PC-3 (cell line): ENCODE measurements at regions not wholly inside any gene's neighbourhood (a gene's known extent, or its start where the extent isn't known, plus 50 kb on each side); places are given as distances from the start of the nearest gene placed in this dataset.

Experiments
- ATAC-seq: fragments of 200-7000 bp; cut with Tn5 transposase; 2 replicates; pipeline ENCODE4 v1.9.1; 2020; ENCODE audit warnings: mild to moderate bottlenecking, moderate library complexity
- BruUV-seq: library from RNA; stranded (reverse); fragments of 400-500 nt; replicated peaks from 2 replicates; lab custom pipeline; 2021; lab: Mats Ljungman, UMichigan
- CTCF ChIA-PET: fragments of 300-600 bp; sonication (Branson Sonifier 250); formaldehyde crosslinking; loops from one replicate; lab custom pipeline; 2022; ENCODE audit warnings: antibody characterized with exemption; lab: Charles Lee
- POLR2A ChIA-PET: fragments of 300-600 bp; sonication (Branson Sonifier 250); formaldehyde crosslinking; loops from one replicate; lab custom pipeline; 2022; ENCODE audit warnings: antibody characterized with exemption; ENCODE audit not compliant: unreplicated experiment; lab: Charles Lee
- DNase-seq: peaks from one replicate; pipeline ENCODE4 v3.0.0-alpha.2; 2015
- H2AFZ ChIP-seq: fragments of 300-600 bp; sonication (generic); 2 replicates; pipeline ENCODE4 v1.6.0; 2016; ENCODE audit warnings: antibody characterized with exemption, low read length
- H3F3A ChIP-seq: fragments of 300-600 bp; sonication (generic); one replicate; pipeline ENCODE4 v1.6.0; 2017; ENCODE audit warnings: antibody characterized with exemption, low read length, control low read depth, mild to moderate bottlenecking; ENCODE audit not compliant: unreplicated experiment
- H3K27ac ChIP-seq: fragments of 300-600 bp; sonication (generic); 2 replicates; pipeline ENCODE4 v1.5.1; 2016; ENCODE audit warnings: mild to moderate bottlenecking, low read length
- H3K27me3 ChIP-seq: fragments of 300-600 bp; sonication (generic); 2 replicates; pipeline ENCODE4 v1.6.1; 2016; ENCODE audit warnings: low read length, mixed read lengths
- H3K36me3 ChIP-seq: fragments of 300-600 bp; sonication (generic); 2 replicates; pipeline ENCODE4 v1.6.1; 2016; ENCODE audit warnings: low read depth, mixed run types, low read length, mixed read lengths
- H3K4me1 ChIP-seq: fragments of 300-600 bp; sonication (generic); 2 replicates; pipeline ENCODE4 v1.5.1; 2016; ENCODE audit warnings: low read length; ENCODE audit not compliant: insufficient read depth
- H3K4me2 ChIP-seq: fragments of 300-600 bp; sonication (generic); 2 replicates; pipeline ENCODE4 v1.6.0; 2016; ENCODE audit warnings: low read length
- H3K4me3 ChIP-seq: fragments of 300-600 bp; sonication (generic); 2 replicates; pipeline ENCODE4 v1.5.1; 2016; ENCODE audit warnings: mild to moderate bottlenecking, low read length, mixed read lengths
- H3K79me2 ChIP-seq: fragments of 300-600 bp; sonication (generic); 2 replicates; pipeline ENCODE4 v1.6.1; 2017; ENCODE audit warnings: low read length, mixed read lengths
- H3K9ac ChIP-seq: fragments of 300-600 bp; sonication (generic); 2 replicates; pipeline ENCODE4 v1.6.0; 2016; ENCODE audit warnings: mild to moderate bottlenecking, low read length
- H3K9me2 ChIP-seq: fragments of 300-600 bp; sonication (generic); replicated peaks from 2 replicates; pipeline ENCODE4 v1.6.1; 2016; ENCODE audit warnings: mixed run types, low read length, mixed read lengths
- H3K9me3 ChIP-seq: fragments of 300-600 bp; sonication (generic); 2 replicates; pipeline ENCODE4 v1.6.1; 2016; ENCODE audit warnings: low read length, mixed read lengths
- H4K20me1 ChIP-seq: fragments of 300-600 bp; sonication (generic); 2 replicates; pipeline ENCODE4 v1.6.1; 2016; ENCODE audit warnings: low read length, mixed read lengths
- EZH2 ChIP-seq: fragments of 300-600 bp; sonication (generic); IDR thresholded peaks from one replicate; pipeline ENCODE4 v1.6.1; 2017; ENCODE audit warnings: antibody characterized with exemption, mild to moderate bottlenecking, low read length; ENCODE audit not compliant: unreplicated experiment
- EZH2phosphoT487 ChIP-seq: fragments of 300-600 bp; sonication (generic); IDR thresholded peaks from 2 replicates; pipeline ENCODE4 v1.6.1; 2018; ENCODE audit warnings: mild to moderate bottlenecking, antibody characterized with exemption, low read length, borderline replicate concordance
- intact Hi-C: fragments of 100-400 bp; cut with micrococcal nuclease; formaldehyde crosslinking; loops from 2 replicates; pipeline ENCODE4 v1.9.0; 2023
- TF ChIP-seq, protein P1 (sequence below): fragments of 300-600 bp; sonication (generic); conservative IDR thresholded peaks from 2 replicates; pipeline ENCODE4 v1.5.1; 2017; ENCODE audit warnings: antibody characterized with exemption, low read depth, mild to moderate bottlenecking, low read length

DNA sequence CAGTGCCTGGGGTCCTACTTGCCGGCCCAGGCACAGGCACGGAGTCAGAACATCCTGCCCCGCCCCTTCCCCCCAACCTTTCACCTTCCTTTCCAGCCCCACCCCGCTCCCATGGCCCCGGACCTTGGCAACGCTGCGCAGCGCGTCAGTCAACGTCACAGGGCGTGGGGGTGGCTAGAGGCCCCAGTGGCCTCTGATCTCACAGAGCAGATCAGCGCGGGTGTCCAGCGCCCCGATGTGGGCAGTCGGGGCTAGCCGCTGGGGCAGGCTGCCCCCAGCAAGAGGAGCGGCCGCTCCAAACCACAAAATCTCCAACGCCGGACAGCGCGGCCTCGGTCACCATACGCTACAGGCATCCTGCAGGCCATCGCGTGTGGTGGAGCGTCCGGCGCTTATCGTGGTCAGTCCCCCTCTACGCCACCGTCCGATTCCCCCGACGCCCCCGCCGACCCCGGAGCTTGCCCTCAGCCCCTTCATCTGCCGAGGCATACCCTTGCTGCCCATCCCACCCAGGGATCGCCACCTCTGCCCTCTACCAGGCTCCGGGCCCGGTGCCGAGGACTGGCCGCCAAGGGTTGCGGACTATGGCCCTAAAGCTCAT is 69.6 kb upstream of the APOOL start:
- no peaks in the 10 kb centered on the region for H3K9me3 ChIP-seq
- no peaks in the 10 kb centered on the region for H3K36me3 ChIP-seq
- no peak overlapping the region for H3K4me3 ChIP-seq
- TF ChIP-seq, protein P1, sequence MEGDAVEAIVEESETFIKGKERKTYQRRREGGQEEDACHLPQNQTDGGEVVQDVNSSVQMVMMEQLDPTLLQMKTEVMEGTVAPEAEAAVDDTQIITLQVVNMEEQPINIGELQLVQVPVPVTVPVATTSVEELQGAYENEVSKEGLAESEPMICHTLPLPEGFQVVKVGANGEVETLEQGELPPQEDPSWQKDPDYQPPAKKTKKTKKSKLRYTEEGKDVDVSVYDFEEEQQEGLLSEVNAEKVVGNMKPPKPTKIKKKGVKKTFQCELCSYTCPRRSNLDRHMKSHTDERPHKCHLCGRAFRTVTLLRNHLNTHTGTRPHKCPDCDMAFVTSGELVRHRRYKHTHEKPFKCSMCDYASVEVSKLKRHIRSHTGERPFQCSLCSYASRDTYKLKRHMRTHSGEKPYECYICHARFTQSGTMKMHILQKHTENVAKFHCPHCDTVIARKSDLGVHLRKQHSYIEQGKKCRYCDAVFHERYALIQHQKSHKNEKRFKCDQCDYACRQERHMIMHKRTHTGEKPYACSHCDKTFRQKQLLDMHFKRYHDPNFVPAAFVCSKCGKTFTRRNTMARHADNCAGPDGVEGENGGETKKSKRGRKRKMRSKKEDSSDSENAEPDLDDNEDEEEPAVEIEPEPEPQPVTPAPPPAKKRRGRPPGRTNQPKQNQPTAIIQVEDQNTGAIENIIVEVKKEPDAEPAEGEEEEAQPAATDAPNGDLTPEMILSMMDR: no peak
- TF ChIP-seq EZH2phosphoT487 (no peak), EZH2 (no peak)
- DNase-seq: no peak
- no peaks in the 10 kb centered on the region for H3K4me1 ChIP-seq
- H3K79me2 ChIP-seq: no peaks in the 10 kb centered on the region
- ChIA-PET CTCF (no interaction called here), POLR2A (no interaction called here)
- H4K20me1 ChIP-seq: no peaks in the 10 kb centered on the region
- no peaks in the 10 kb centered on the region for H3K9me2 ChIP-seq
- H3K27ac ChIP-seq: no peak overlapping the region
- ATAC-seq: no peak
- no peak overlapping the region for H3K4me2 ChIP-seq
- no peaks in the 10 kb centered on the region for H3F3A ChIP-seq
- no peak overlapping the region for H2AFZ ChIP-seq
- intact Hi-C loops: no loop called here
- no TSS peak for BruUV-seq
- H3K27me3 ChIP-seq: no peaks in the 10 kb centered on the region
- H3K9ac ChIP-seq: no peak overlapping the region
